GM04504 (cell line): ENCODE measurements at regions not wholly inside any gene's neighbourhood (a gene's known extent, or its start where the extent isn't known, plus 50 kb on each side); places are given as distances from the start of the nearest gene placed in this dataset.
"Not testable (repeated sequence)": the region's sequence is repeated elsewhere in the genome, so short reads cannot be mapped to it uniquely, and the experiment has no call there.

Source experiments
- DNase-seq: peaks from one replicate; pipeline ENCODE4 v3.0.0-alpha.2; 2012; ENCODE audit warnings: low read depth

GRCh38 chr21:20789729-20790500, 208.3 kb upstream of the NCAM2 start:
- peak; percentile 8 for DNase-seq

- no peak for DNase-seq
These were observed 198.1 kb upstream of the NCAM2 start for GRCh38 chr21:20800106-20800505.

- DNase-seq, result no peak
These were observed 196.0 kb upstream of the NCAM2 start for GRCh38 chr21:20802201-20802600.

DNA sequence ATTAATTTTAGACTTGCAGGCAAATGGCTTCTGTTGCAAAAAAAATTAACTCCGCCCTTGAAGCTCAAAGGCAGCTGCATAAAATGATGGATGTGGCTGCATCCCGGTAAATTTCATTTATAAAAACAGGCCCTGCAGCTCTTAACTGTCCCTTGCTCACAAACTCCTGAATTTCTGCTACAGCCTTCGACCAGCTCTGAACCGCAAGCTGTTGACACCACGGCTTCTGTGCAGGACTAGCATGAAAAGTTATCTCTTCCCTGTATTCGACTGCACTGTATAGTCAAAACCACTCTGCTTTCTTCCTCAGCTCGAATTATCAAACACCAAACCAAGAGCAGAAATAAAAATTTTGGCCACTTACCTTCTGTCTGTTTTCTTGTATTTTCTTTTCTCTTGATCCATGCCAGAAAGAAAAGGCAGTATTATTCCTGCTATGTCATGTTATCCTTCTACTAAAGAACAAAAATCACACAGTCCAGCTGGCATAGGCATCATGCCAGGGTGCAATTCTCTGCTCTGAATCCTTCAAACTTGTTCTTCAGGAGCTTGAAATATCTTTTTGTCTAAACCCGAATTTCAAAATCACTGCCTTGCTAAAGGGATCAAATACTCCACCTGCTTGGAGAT, 195.5 kb upstream of the NCAM2 start:
- DNase-seq, result no peak

- no peak for DNase-seq
These were observed 186.5 kb upstream of the NCAM2 start for GRCh38 chr21:20811702-20812101.

DNA sequence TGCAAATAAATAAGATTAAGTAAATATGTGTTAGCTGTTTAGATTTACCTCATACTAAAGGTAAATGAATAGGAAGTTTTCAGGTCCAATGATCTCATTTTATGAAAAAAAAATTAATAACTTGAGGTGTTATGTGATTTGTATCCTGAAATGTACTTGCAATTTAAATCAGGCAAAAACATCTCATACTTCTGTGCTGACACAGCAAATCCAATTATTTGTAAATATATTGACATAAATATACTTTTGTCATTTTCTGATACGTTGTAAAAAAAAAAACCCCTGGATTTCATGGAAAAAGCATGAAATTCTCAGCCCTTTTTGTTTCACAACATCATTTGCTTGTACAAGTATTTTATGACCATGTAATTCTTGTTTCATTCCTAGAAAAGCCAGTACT, 184.1 kb upstream of the NCAM2 start:
- DNase-seq, result no peak

- no peak for DNase-seq
These were observed 175.5 kb upstream of the NCAM2 start for GRCh38 chr21:20822666-20823065.

- DNase-seq, result no peak
These were observed 145.3 kb upstream of the NCAM2 start for GRCh38 chr21:20852866-20853265.

DNA sequence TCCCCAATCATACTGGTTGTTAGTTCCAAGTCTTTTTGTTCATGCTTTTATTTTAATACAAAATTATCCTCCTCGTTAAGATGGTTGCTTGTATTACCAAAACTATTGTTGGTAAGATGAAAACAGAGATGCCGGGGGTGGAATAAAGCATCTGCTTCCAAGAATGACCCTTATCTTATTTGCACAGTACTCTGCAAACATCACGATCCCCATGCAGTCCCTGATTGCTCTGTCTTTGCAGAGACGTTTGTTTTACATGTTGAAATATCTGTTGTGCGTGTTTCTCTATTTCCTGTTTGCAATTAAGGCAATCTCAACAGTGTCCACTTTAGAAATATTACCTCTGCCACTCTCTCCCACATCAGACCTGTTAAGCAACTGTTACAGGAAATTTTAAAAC, 141.3 kb upstream of the NCAM2 start:
- no peak for DNase-seq

DNA sequence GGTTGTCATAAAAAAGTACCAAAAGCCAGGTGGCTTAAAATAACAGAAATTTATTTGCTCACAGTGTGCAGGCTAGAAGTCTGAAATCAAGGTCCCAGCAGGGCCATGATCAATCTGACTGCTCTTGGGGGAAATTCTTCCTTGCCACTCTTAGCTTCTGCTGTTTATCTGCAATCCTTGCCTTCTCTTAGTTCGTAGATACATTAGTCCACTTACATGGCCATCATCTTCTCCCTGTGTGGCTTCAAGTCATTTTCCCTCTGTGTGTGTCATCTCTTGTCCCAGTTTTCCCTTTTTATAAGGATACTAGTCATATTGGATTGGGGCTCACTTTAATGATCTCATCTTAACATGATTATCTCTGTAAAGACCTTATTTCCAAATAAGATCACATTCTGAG, 124.0 kb upstream of the NCAM2 start:
- DNase-seq, result no peak

- no peak for DNase-seq
These were observed 122.5 kb upstream of the NCAM2 start for GRCh38 chr21:20875742-20876141.

GRCh38 chr21:20877976-20878375, 120.2 kb upstream of the NCAM2 start:
- DNase-seq, result no peak

DNA sequence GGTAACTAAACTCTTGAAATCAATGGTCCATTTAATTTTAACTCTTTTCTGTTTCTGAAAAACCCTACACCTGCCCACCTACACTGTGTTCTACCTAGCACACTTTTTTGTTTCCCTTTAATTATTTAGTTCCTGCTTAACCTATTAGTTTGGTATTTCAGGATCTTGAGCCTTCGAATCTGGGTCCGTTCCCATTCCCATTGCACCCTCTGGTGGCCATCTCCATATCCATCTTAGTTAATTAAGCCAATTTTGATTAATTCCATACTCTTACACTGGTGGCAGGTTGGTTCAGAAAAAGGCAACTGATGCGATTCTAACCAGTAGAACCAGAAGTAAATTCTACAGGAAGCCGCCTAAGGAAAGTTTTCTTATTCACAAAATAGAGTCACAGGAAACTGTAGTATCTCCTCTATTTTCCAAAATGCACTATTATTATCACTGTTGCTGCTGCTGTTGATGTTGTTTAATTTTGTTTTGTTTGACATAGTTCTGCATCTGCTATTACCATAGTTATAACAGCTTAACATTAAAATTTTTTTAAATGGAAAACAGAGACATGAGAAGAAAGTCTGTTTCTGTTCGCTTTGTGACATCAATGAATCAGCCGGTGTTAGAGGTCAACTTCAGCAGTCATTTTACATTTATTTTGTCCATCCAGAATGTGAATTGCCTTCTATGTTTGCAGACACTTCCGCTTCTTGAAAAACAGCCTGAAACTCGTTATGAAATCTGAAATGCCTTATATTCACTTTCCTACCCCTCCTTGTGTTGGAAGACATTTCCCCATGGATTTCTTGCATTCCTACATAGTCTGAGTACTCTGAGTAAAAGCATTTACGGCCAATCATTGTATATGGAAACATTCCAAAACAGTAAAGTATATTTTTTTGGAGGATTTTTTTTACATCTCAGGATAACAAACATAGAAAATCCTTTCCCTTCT, 115.5 kb upstream of the NCAM2 start:
- DNase-seq, result peak; percentile 9

DNA sequence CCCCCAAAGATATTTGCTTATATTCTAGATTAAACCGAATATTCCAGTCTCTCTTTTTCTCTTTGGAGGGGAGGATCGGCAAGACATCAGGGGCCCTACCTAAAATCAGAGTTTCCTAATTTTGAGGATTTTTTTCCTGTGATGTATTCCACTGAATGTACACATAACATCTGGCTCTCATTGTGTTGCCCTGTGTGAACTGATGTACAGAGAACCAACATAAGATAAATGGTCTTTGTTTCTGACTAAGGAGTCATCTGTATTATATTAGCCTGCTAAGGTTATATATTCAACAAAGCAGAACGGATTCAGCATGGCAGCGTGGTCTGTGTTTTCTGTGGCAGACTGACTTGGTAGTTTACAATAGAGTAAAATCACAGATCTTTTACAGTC, 114.8 kb upstream of the NCAM2 start:
- no peak for DNase-seq

DNA sequence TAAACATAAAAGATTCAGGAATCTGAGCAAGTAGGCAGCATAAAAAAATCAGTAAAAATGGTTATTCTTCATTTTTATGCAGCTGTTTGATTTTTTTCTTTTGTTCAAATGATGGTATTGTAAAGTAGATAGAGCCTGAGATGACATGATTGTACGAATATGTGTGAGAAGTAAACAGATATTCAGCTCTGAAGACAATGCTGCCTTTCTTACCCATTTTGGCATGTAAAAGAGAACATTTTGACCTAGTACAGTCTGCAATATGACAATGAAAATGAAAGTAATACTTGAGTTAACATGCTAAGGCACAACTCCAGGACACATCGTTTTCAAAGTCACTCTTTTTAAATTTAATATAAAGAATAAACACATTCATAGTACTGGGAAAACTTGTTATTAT, 95.7 kb upstream of the NCAM2 start:
- no peak for DNase-seq

GRCh38 chr21:20902998-20903397, 95.2 kb upstream of the NCAM2 start:
- no peak for DNase-seq

- not testable (repeated sequence) for DNase-seq
These were observed 70.7 kb upstream of the NCAM2 start for GRCh38 chr21:20927555-20927954.

DNA sequence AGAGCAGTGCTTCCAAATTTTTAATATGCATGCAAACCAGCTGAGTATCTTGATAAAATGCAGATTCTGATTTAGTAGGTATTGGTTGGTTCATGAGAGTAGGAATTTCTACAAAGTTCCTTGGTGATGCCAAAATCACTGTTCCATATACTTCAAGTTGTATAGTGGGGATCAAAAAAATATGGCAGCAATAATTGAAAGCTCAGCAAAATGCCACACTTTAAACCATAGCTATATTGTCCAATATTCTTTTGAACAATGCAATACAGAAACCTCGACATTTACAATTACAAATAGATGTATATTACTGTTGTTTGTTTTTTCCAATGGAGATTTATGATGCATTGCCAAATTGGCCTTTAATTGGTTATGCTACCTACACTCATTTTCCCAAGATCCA, 55.7 kb upstream of the NCAM2 start:
- no peak for DNase-seq

GRCh38 chr21:20943561-20943997, 54.6 kb upstream of the NCAM2 start:
- no peak for DNase-seq

DNA sequence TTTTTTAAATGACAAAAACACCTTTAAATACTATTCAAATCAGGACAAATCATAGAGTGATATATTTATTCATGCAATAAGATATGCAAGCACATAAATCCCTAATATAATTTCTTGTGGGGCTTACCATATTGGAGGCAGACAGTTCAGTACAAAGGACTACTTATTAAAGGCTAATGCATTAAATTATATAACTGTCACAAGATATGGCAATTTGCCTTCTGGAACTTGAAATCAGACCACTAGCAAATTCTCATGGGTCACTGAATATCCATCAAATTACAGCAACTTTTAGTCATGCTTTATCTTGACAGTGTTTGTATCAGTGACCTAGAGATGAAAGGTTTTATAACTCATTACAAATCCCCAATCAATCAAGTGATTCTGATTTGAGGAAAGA, 54.1 kb upstream of the NCAM2 start:
- DNase-seq, result no peak

DNA sequence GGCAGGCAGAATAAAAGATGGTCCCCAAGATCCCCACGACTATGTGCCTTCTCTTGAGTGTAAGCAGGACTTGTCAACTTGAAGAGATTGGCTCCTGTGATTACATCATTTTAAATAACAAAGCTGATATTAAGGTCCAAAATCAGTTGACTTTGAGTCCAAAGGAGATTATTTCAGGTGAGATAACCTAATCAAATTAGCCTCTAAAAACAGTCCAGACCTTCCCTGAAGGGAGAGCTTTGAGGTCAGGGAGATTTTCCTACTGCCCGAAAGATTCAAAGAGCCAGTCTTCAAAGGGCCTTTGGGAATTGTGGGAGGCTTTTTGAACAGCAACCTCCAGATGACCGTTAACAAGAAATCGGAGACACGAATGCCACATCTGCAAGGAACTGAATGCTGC, 51.5 kb upstream of the NCAM2 start:
- no peak for DNase-seq
